ENCODE measurements at regions not wholly inside any gene's neighbourhood (a gene's known extent, or its start where the extent isn't known, plus 50 kb on each side); places are given as distances from the start of the nearest gene placed in this dataset.
A peak's percentile ranks its signal among the peaks of the same experiment; 100 is the strongest.

DNA sequence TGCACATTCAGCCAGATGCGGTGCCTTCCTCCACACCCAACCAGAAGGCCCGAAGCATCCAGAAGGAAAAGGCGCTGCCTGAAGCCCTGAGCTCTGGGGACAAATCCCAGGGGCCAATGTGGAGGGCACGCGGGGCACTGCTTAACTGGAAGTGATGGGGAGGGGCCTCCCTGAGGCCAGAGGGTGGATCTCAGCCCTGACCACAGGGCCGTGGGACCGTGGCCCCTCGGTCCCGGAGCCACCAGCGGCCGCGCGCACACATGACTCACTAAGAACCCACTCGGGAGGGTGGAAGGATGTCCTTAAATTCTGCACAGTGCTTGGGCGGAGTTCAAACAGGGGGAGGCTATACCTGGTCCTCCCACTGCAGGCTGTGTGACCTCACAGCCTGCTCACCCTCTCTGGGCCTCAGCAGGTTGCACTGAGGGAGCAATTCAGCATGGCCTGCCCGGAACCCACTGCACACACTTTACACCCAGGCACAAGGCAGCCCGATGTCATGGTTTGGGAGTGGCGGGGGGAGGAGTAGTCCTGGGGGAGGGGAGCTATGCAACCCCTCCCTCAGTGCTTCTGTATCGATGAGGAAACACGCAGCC lies 89.5 kb downstream of the RFLNA start:
- intact Hi-C loops (cut with DNase I, micrococcal nuclease), result no loop called here
- no peaks in the 10 kb centered on the region for H3K36me3 ChIP-seq (ENCODE audit: low read depth)
- TF ChIP-seq, protein P1, sequence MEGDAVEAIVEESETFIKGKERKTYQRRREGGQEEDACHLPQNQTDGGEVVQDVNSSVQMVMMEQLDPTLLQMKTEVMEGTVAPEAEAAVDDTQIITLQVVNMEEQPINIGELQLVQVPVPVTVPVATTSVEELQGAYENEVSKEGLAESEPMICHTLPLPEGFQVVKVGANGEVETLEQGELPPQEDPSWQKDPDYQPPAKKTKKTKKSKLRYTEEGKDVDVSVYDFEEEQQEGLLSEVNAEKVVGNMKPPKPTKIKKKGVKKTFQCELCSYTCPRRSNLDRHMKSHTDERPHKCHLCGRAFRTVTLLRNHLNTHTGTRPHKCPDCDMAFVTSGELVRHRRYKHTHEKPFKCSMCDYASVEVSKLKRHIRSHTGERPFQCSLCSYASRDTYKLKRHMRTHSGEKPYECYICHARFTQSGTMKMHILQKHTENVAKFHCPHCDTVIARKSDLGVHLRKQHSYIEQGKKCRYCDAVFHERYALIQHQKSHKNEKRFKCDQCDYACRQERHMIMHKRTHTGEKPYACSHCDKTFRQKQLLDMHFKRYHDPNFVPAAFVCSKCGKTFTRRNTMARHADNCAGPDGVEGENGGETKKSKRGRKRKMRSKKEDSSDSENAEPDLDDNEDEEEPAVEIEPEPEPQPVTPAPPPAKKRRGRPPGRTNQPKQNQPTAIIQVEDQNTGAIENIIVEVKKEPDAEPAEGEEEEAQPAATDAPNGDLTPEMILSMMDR (IDR thresholded peaks at IDR 0.05), result no peak
- no peak overlapping the region for H3K4me3 ChIP-seq
- no peak for ATAC-seq
- DNase-seq, result no peak
- peaks cover 32% of the 10 kb centered on the region for H3K4me1 ChIP-seq (ENCODE audit: low read depth)
- H3K9me3 ChIP-seq, result no peaks in the 10 kb centered on the region

DNA sequence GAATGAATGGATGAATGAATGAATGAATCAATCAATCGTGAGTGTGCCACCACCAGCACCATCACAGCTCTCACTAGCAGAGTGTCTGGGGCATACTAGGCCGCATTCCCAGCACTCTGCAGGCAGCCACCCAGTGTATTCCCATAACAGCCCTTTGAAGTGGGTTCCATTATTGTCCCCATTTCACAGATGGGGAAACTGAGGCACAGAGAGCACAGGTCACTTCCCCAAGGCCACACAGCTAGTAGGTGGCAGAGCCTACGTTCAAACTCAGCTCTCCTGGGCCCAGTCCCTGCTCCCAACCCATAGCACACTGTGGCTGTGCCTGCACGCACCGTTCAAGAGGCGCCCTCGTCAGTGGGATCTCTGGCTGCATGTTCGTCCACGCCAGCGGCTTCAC lies 88.1 kb downstream of the RFLNA start:
- H3K4me1 ChIP-seq (ENCODE audit: low read depth), result peaks cover 23% of the 10 kb centered on the region
- ATAC-seq (no peak), DNase-seq (no peak)
- TF ChIP-seq, protein P1 (IDR thresholded peaks at IDR 0.05), result no peak
- H3K9me3 ChIP-seq, result no peaks in the 10 kb centered on the region
- H3K36me3 ChIP-seq (ENCODE audit: low read depth), result no peaks in the 10 kb centered on the region
- H3K4me3 ChIP-seq, result no peak overlapping the region
- intact Hi-C loops (cut with DNase I, micrococcal nuclease), result no loop called here

DNA sequence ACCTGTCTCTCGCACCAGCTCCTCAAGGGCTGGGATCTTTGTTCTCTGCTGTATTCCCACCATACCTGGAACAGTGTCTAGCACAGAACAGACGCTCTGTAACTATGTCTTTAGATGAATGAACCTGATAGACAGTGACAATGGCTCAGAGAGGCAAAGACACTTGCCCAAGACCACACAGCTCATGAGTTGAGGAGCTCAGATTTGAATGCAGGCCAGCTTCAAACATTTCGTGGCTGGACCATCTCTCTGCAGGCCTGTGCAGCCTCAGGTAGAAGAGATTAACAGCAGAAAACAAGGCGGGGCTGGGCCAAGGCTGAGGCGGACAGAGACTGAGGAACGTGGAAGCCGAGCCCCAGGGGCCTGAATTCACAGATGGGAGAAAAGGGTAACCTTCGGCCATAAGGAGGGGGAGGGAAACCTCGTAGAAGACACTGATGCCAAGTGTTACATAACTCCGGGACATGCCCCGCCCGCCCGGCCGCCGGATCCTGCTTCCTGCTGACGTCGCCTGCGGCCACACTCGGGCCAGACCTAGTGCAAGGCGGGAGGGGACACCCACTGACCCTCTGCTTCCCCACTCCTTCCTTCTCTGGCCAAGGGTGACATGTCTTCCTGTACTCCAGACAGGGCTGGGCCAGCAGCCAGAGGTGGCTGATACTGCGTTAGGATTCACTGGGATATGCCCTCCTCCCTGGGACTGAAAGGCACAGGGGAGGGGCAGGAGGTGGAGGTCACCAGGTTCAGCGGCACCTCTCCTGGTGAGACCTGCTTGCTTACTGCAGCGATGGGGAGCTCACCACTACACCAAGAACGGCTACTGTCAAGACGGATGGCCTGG lies 86.8 kb downstream of the RFLNA start:
- intact Hi-C loops (cut with DNase I, micrococcal nuclease), result no loop called here
- Histone ChIP-seq H3K36me3 (ENCODE audit: low read depth) (no peaks in the 10 kb centered on the region), H3K4me1 (ENCODE audit: low read depth) (peaks cover 18% of the 10 kb centered on the region), H3K9me3 (no peaks in the 10 kb centered on the region), H3K4me3 (no peak overlapping the region)
- TF ChIP-seq, protein P1 (IDR thresholded peaks at IDR 0.05), result no peak
- peak; percentile 91 to 93 (median 93) for DNase-seq
- ATAC-seq, result peak; percentile 90

DNA sequence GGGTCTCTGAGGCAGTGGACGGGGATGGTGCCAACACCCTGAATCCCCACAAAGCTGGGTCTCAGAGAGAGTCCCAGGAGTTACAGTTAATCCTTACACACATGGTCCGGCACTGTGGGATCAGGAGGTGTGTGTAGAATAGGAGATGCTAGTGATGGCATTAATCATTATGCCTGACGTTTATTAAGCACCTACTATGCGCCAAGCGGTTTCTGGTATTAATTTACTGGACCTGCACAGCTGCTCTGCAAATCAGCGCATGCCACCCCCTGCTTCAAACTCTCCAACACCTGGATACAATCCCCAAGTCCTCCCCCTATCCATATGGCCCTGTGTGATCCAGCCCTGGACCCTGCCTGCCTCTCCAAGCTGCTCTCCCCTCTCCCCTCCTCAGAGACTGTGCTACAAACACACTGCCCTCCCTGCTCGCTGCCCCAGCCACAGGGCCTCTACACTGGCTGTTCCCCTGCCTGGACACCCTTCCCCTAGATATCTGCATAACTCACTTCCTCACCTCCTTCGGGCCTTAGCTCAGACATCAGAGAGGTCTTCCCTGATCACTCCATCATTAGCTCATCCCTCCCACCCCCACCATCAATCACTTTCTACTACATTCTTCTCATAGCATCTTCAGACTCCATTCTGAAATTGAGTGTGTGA lies 86.0 kb downstream of the RFLNA start:
- Histone ChIP-seq H3K9me3 (no peaks in the 10 kb centered on the region), H3K4me3 (no peak overlapping the region), H3K36me3 (ENCODE audit: low read depth) (no peaks in the 10 kb centered on the region), H3K4me1 (ENCODE audit: low read depth) (peaks cover 18% of the 10 kb centered on the region)
- DNase-seq (no peak), ATAC-seq (no peak)
- TF ChIP-seq, protein P1 (IDR thresholded peaks at IDR 0.05), result no peak
- intact Hi-C loops (cut with DNase I, micrococcal nuclease), result no loop called here

DNA sequence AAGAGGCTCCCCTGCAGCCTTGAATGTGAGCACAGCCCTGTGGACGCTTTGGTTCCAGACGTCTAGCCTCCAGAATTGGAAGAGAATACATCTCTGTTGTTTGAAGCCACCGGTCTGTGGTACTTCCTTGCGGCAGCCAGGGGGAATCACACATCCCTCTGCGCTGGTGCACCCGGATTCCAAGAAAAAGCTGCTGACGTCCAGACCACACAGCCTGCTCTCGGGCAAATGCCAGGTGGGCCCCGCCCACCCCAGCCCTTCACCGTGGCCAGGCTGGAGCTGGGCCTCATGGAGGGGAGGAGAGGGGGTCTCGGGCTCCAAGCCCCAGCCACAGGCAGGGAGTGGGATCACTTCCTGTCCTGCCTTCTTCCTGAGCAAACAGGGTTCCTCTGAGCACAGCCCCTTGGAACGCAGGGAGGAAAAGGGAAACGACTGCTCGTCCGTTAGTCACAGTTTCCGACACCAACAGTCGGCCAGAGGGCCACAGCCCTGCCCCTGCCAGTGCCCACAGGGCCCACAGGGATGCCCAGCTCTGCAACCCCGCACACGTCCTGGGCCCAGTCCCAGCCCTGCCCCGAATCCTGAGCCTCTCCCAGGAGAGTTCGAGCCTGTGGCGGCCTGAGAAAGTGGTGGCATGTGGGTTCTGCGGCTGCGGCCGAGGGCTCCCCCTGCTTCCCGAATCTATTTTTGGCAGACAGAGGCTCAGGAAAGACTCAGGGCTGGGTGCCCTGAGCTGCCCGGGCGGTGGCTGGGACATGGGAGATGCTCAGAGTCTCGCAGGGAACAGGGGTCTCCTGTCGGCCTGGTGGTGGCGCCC lies 85.3 kb downstream of the RFLNA start:
- TF ChIP-seq, protein P1 (IDR thresholded peaks at IDR 0.05), result no peak
- Histone ChIP-seq H3K4me3 (no peak overlapping the region), H3K36me3 (ENCODE audit: low read depth) (no peaks in the 10 kb centered on the region), H3K9me3 (no peaks in the 10 kb centered on the region), H3K4me1 (ENCODE audit: low read depth) (peaks cover 18% of the 10 kb centered on the region)
- peak; percentile 16 for ATAC-seq
- no peak for DNase-seq
- intact Hi-C loops (cut with DNase I, micrococcal nuclease), result no loop called here
